ENCODE measurements at regions not wholly inside any gene's neighbourhood (a gene's known extent, or its start where the extent isn't known, plus 50 kb on each side); places are given as distances from the start of the nearest gene placed in this dataset.

- WGBS, 2 experiments (ENCODE audit: extremely low coverage in 2 of 2, insufficient read length in 1 of 2) = no CpG with 5 or more reads among the region's 5 CpGs
- Histone ChIP-seq H4K5ac (ENCODE audit: low read depth, low read length) (no peak overlapping the region), H3K9ac (ENCODE audit: low read depth, low read length) (no peak overlapping the region), H3K18ac (ENCODE audit: low read depth, low read length) (no peak overlapping the region), H2BK20ac (ENCODE audit: low read depth, low read length) (no peak overlapping the region), H3K4me2 (ENCODE audit: low read depth, low read length) (no peak overlapping the region), H4K8ac (ENCODE audit: low read depth in 2 of 2, low read length in 2 of 2) (no peak overlapping the region), H2BK15ac (ENCODE audit: low read depth, low read length) (no peak overlapping the region), H2BK5ac (ENCODE audit: low read depth, low read length, poor library complexity, severe bottlenecking) (no peak overlapping the region), H3K56ac (ENCODE audit: extremely low read depth, insufficient read depth, low read length) (no peak overlapping the region), H3K14ac (replicated peaks; ENCODE audit: low read depth, low read length) (no peak overlapping the region), H3K9me1 (ENCODE audit: insufficient read depth, low read length) (no peaks in the 10 kb centered on the region), H2AK9ac (replicated peaks; ENCODE audit: low read depth, low read length, poor library complexity) (no peak overlapping the region), H3K4me3 (ENCODE audit: insufficient read depth, low read depth, low read length) (no peak overlapping the region), H2AK5ac (ENCODE audit: low read depth, low read length) (no peak overlapping the region), H3K27ac (ENCODE audit: insufficient read depth, low read length) (no peak overlapping the region), H2AFZ (replicated peaks; ENCODE audit: low read length, poor library complexity) (no peak overlapping the region), H3K36me3 (ENCODE audit: control insufficient read depth, insufficient read depth, low read length) (no peaks in the 10 kb centered on the region), H4K91ac (ENCODE audit: insufficient read depth, low read depth, low read length) (no peak overlapping the region), H3K9me3 (ENCODE audit: control insufficient read depth, insufficient read depth, low read length) (peaks cover 2% of the 10 kb centered on the region; the same call in 1 of the 2 replicates), H3K27me3 (ENCODE audit: control insufficient read depth, insufficient read depth, low read length) (no peaks in the 10 kb centered on the region), H3K4ac (ENCODE audit: low read depth, low read length) (no peak overlapping the region), H3K23ac (ENCODE audit: low read depth, low read length) (no peak overlapping the region), H4K20me1 (ENCODE audit: insufficient read depth, low read length) (no peaks in the 10 kb centered on the region), H3K79me1 (ENCODE audit: low read depth in 1 of 2, low read length in 2 of 2) (no peaks in the 10 kb centered on the region), H2BK120ac (ENCODE audit: low read depth, low read length) (no peak overlapping the region), H3K4me1 (ENCODE audit: control insufficient read depth, insufficient read depth, low read length) (no peaks in the 10 kb centered on the region)
- POLR2A ChIA-PET (ENCODE audit: unreplicated experiment) = no interaction called here
- ATAC-seq (ENCODE audit: low read depth) (no peak), DNase-seq (no peak)
- in situ Hi-C loops (cut with MboI; ENCODE audit: low sequenced_read_pairs) (no loop called here), dilution Hi-C loops (cut with HindIII; ENCODE audit: low sequenced_read_pairs, unreplicated experiment) (no loop called here), intact Hi-C loops (cut with micrococcal nuclease) (no loop called here)
- TF ChIP-seq RAD21 (IDR thresholded peaks at IDR 0.05; ENCODE audit: low read length) = no peak
- BruUV-seq (replicated peaks) = no TSS peak
- CTCF ChIA-PET = interaction anchor here (1.0 kb wide), 1 partner anchor 12 kb away, joined by 3 read pairs; no protein-coding TSS in a partner anchor
Observed at GRCh38 chr4:186341655-186342054, 75.7 kb downstream of the F11 start.
